Fibroblast of lung (primary cell): ENCODE measurements at regions not wholly inside any gene's neighbourhood (a gene's known extent, or its start where the extent isn't known, plus 50 kb on each side); places are given as distances from the start of the nearest gene placed in this dataset.

Experiments
- DNase-seq, 2 donors: peaks; one replicate each; pipeline versions ENCODE4 v3.0.0 to v3.0.0-alpha.2; 2010; ENCODE audit warnings: low read depth in 2 of 2
- H2AFZ ChIP-seq: 2 replicates; pipeline ENCODE4 v1.5.1; 2012; ENCODE audit warnings: low read length, control low read depth, inconsistent platforms
- H3K27ac ChIP-seq: 2 replicates; pipeline ENCODE4 v1.5.1; 2011; ENCODE audit warnings: low read length, control low read depth; ENCODE audit not compliant: insufficient read depth
- H3K27me3 ChIP-seq: 2 replicates; pipeline ENCODE4 v1.5.1; 2011; ENCODE audit warnings: mild to moderate bottlenecking, low read length; ENCODE audit not compliant: control insufficient read depth, insufficient read depth
- H3K36me3 ChIP-seq: 2 replicates; pipeline ENCODE4 v1.5.1; 2011; ENCODE audit warnings: low read length; ENCODE audit not compliant: control insufficient read depth, insufficient read depth
- H3K4me1 ChIP-seq: 2 replicates; pipeline ENCODE4 v1.5.1; 2011; ENCODE audit warnings: low read length; ENCODE audit not compliant: control insufficient read depth, insufficient read depth; ENCODE audit errors: extremely low read depth
- H3K4me2 ChIP-seq: 2 replicates; pipeline ENCODE4 v1.5.1; 2011; ENCODE audit warnings: low read length, control low read depth; ENCODE audit not compliant: insufficient read depth; ENCODE audit errors: extremely low read depth
- H3K4me3 ChIP-seq, 4 experiments: fragments of 200-600 bp in 1 of 4; sonication (generic) in 1 of 4; replicated peaks in 1 of 4; 2 replicates each; pipeline ENCODE4 v1.5.1; 2011 to 2016; ENCODE audit warnings: low read length in 4 of 4, low read depth in 3 of 4, mild to moderate bottlenecking in 3 of 4, control low read depth in 2 of 4, inconsistent platforms in 1 of 4, mixed read lengths in 1 of 4; ENCODE audit not compliant: insufficient read depth in 1 of 4; ENCODE audit errors: control extremely low read depth in 1 of 4
- H3K79me2 ChIP-seq: 2 replicates; pipeline ENCODE4 v1.5.1; 2012; ENCODE audit warnings: mild to moderate bottlenecking, low read length, inconsistent platforms; ENCODE audit not compliant: control insufficient read depth, insufficient read depth
- H3K9ac ChIP-seq: 2 replicates; pipeline ENCODE4 v1.5.1; 2011; ENCODE audit warnings: mild to moderate bottlenecking, low read length, control low read depth; ENCODE audit not compliant: insufficient read depth
- H3K9me3 ChIP-seq: 2 replicates; pipeline ENCODE4 v1.5.1; 2012; ENCODE audit warnings: low read depth, low read length; ENCODE audit not compliant: control insufficient read depth, insufficient read depth
- H4K20me1 ChIP-seq: 2 replicates; pipeline ENCODE4 v1.5.1; 2011; ENCODE audit warnings: low read length; ENCODE audit not compliant: control insufficient read depth, insufficient read depth; ENCODE audit errors: extremely low read depth
- CTCF ChIP-seq, 2 donors: IDR thresholded peaks in 1 of 2; conservative IDR thresholded peaks in 1 of 2; 1 replicate in 1 of 2; 2 replicates in 1 of 2; pipeline ENCODE4 v1.5.1; 2011 to 2012; ENCODE audit warnings: low read length in 2 of 2, control low read depth in 1 of 2, inconsistent platforms in 1 of 2, low read depth in 1 of 2, mild to moderate bottlenecking in 1 of 2
- EZH2 ChIP-seq: IDR thresholded peaks from 2 replicates; pipeline ENCODE4 v1.5.1; 2012; ENCODE audit warnings: low read length, control low read depth, mild to moderate bottlenecking; ENCODE audit errors: missing control alignments

DNA sequence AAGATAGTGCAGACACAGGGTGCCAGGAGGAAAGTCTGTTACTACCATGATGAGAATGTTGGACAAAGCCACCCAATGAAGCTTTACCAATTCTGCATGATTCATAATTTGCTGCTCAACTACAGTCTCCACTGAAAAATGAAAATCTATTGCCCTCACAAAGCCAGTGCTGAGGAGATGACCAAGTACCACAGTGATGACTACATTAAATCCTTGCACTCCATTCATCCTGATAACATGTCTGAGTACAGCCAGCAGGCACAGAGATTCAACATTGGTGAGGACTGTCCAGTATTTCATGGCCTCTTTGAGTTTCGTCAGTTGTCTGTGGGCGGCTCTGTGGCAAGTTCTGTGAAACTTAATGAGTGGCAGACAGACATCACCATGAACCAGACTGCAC, 144.0 kb downstream of the PLCE1 start:
- TF ChIP-seq EZH2 (no peak), CTCF (conservative IDR thresholded peaks at IDR 0.05 in 1 of 2, IDR thresholded peaks at IDR 0.05 in 1 of 2; ENCODE audit: low read depth in 1 of 2, low read length in 2 of 2) (no peak)
- H3K9ac ChIP-seq: no peak overlapping the region
- DNase-seq: peak in 1 of 2 donors; percentile 17
- peaks cover 6% of the 10 kb centered on the region for H3K4me1 ChIP-seq
- H3K9me3 ChIP-seq: no peaks in the 10 kb centered on the region
- H4K20me1 ChIP-seq: no peaks in the 10 kb centered on the region
- no peaks in the 10 kb centered on the region for H3K36me3 ChIP-seq
- no peak overlapping the region for H3K4me3 ChIP-seq
- H3K27ac ChIP-seq: no peak overlapping the region
- no peak overlapping the region for H2AFZ ChIP-seq
- H3K4me2 ChIP-seq: no peak overlapping the region
- no peaks in the 10 kb centered on the region for H3K79me2 ChIP-seq
- no peaks in the 10 kb centered on the region for H3K27me3 ChIP-seq

DNA sequence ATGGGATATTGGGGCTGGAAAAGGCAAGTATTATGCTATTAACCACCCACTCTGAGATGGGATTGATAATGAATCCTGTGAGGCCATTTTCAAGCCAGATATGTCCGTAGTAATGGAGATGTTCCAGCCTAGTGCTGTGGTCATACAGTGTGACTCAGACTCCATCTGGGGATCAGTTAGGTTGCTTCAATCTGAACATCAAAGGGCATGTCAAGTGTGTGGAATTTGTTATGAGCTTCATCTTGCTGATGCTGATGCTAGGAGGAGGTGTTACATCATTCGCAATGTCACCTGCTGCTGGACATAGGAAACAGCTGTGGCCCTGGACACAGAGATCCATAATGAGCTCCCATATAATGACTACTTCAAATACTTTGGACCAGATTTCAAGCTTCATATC, 144.7 kb downstream of the PLCE1 start:
- Histone ChIP-seq H3K9me3 (no peaks in the 10 kb centered on the region), H3K27me3 (no peaks in the 10 kb centered on the region), H3K4me3 (no peak overlapping the region), H4K20me1 (no peaks in the 10 kb centered on the region), H3K36me3 (no peaks in the 10 kb centered on the region), H3K79me2 (no peaks in the 10 kb centered on the region), H2AFZ (no peak overlapping the region), H3K9ac (no peak overlapping the region), H3K4me2 (no peak overlapping the region), H3K4me1 (peaks cover 4% of the 10 kb centered on the region), H3K27ac (no peak overlapping the region)
- peak; percentile 43 to 75 for DNase-seq
- TF ChIP-seq EZH2 (no peak), CTCF (conservative IDR thresholded peaks at IDR 0.05 in 1 of 2, IDR thresholded peaks at IDR 0.05 in 1 of 2; ENCODE audit: low read depth in 1 of 2, low read length in 2 of 2) (no peak)

- Histone ChIP-seq H3K4me1 (no peaks in the 10 kb centered on the region), H3K4me2 (no peak overlapping the region), H3K27me3 (no peaks in the 10 kb centered on the region), H4K20me1 (no peaks in the 10 kb centered on the region), H3K36me3 (no peaks in the 10 kb centered on the region), H3K9ac (no peak overlapping the region), H3K27ac (no peak overlapping the region), H2AFZ (no peak overlapping the region), H3K4me3 (no peak overlapping the region), H3K79me2 (no peaks in the 10 kb centered on the region), H3K9me3 (no peaks in the 10 kb centered on the region)
- DNase-seq: peak in 1 of 2 donors; percentile 11
- TF ChIP-seq EZH2: no peak
Observed at GRCh38 chr10:94143261-94143660, 149.5 kb downstream of the PLCE1 start.
